ENCODE measurements at regions not wholly inside any gene's neighbourhood (a gene's known extent, or its start where the extent isn't known, plus 50 kb on each side); places are given as distances from the start of the nearest gene placed in this dataset.

DNA sequence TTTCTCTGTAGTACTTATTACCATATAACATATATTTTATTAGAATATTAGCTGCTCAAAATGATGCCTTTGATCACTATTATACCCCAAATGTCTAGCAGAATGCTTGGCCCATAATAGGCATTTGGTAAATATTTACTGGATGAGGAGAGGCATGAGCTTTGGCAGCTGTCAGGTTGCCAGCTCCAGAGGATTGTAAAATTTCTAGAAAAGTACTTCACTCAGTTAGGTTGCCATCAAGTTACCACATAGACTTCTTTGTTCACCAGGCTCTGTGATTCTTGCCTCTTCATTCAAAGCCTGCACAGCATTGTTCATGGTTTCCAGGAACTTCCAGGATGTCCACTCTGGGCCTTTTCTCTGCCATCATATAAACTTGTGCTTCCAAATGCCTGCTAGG lies 582.8 kb downstream of the PDCD6IP start:
- DNase-seq (ENCODE audit: low spot score), result no peak

DNA sequence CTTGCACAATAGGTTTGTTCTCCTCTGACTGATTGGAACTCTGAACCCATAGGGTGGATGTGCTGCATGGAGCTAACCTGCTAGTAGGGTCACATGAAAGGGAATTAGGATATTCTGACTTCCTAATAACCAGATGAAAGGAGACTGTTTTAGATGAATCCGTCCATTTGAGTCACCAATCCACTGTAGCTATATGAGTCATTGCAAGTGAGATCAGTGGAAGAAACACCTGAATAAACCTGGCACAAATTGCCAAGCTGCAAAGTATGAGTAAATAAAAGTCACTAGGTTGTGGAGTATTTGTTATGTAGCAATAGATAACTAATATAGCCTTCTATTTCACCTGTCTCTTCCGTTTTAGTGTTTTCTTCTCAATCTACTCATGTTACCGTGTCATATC lies 584.4 kb downstream of the PDCD6IP start:
- no peak for DNase-seq (ENCODE audit: low spot score)

DNA sequence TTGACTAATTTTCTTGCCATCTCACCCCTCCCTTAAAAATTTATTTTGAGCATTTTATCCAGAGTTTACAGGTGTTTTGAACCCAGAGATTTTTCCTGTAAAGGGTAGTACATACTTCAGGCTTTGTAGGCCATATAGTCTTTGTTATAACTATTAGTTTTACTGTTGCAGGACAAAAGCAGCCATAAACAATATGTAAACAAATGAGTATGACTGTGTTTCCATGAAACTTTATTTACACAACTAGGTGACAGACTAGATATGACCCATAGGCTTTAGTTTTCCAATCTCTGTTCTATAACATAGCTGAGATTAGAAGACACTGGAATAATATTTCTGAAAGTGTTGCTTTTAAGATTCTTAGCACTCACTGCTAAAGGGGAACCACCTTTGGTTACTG lies 587.9 kb downstream of the PDCD6IP start:
- DNase-seq (ENCODE audit: low spot score), result no peak

DNA sequence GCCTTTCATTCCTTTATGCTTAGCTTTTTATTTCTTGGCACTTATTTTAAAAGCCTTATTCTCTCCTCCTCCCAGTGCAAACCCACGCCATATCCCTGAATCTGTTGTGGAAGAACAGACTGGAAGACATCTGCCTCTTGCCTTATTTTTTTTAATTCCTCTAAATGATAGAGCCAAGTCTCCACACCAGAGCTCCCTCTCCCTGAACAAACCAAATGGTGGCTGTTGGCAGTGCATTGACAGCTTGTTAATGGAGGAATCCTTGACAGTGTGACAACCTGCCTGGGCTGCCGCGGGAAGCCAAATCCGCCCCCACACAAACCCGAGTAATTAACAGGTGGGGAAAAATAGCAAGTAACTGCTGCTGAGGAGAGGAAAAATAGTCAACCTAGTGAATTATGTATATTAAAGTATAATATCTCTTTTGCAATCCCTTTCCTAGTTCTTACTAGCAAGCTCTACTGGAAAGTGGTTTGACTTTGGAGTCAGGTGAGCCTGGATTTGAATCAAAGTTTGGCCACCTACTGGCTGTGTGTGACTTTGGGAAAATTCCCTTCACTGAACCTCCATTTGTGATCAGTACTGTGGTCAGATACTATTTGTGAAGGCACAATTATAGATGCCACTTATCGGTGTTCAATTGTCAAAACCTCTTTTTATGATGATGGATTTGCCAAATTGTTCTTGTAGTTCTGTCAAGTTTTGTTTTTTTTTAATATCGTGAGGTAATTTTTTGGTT lies 589.6 kb downstream of the PDCD6IP start:
- peak; percentile 37 for DNase-seq (ENCODE audit: low spot score)

DNA sequence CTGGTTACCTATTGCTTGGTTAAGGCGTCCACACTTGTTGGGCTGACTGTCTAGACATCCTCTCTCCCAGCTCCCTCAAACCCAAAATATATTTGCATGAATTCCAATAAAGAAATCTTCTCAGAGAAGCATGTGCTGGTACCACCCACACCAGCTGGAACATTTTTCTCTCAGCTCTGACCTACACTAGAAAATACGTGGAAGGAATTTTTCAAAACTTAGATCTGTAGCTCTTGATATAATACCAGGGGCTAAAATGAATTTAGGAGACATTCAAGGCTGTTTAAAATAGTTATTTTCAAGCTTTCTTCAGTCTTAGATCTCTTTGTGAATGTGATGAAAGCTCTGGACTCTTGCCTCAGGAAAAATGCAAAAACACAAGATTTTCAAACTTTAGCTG lies 590.4 kb downstream of the PDCD6IP start:
- no peak for DNase-seq (ENCODE audit: low spot score)

DNA sequence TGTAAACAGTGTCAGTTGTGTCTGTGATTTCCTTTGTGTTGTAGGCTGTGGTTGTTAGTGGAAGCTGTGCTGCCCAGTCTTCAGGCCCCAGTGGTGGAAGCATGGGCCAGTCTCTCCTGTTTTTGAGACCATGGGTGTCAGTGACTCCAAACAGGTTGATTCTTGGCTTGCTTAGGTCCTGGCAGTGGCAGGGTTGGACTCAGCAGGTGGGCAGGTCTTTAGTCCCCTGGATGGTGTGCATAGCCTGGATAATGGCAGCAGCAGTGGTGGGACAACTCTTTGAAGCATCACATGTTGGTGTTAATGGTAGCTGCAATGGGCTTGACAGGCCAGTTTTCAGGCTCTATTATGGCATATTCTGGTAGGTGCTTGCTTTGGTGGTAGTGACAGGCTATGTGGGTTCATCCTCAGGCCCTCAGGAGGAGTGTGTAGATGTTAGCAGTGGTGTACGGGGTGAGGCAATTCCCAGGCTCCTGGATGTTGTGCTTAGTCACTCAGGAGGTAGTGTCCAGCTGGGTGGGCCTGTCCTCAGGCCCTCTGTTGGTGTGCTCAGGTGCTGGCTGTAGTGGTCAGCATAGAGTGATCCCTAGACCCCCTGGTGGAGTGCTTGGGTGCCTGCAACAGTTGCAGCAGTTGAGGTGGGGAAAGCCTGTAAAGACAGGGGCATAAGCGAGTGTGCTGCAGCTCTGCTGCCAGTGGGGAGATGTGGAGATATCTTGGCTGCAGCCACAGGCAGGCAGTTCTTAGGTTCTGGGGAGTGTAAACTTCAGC lies 596.7 kb downstream of the PDCD6IP start:
- DNase-seq (ENCODE audit: low spot score), result no peak

DNA sequence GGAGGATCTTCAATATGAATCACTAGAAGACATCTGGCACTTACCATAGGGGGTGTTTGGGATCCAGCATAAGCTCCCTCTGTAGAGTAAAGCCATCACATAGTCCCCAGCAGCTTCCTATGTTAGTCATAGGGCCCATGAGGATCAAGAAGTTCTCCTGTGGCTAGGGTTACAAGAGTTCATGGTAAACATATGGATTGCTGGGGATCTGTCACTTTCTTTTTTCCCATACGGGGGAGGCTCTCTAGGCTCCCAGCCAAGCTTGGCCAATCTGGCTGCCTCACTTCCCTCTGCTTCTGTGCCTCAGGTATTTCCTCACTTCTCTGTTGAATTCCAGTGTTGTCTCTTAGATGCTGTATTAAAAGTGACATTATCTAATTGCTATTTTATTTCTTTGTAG lies 597.9 kb downstream of the PDCD6IP start:
- DNase-seq (ENCODE audit: low spot score), result no peak

DNA sequence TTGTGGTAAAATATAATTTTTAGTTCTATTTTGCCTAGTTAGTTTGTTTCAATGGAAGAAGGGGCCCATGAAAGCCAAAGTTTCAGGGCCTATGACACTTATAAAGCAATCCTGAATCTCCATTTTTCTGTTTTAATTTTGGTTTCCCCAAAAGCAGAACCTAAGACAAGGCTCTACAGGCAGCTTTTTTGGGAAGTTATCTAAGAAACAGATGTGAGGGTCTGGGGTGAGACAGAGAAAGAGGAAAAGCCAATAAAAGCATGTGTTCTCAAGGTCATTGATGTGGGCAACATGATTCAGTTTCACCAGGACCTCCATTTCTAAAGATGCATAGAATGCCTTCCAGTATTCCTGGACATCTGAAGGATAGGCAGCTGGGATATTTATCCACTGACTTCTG lies 598.5 kb downstream of the PDCD6IP start:
- DNase-seq (ENCODE audit: low spot score), result no peak

DNA sequence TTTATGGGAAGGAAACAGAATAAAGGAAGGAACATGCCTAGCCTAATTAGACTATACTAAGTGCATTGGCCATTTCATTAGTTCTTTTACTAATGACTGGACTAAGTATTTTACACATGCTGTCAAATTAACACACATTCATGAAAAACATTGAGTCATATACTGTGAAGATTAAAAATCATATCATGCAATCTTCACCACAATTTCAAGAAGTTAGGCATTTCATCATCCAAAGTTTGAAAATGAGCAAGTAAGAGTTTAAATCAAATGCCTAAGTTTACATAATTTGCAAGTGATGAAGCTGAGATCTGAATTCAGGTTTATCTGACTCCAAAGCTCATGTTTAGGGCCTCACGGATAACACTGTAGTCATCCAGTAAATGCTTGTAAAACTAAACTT lies 601.0 kb downstream of the PDCD6IP start:
- DNase-seq (ENCODE audit: low spot score), result no peak

DNA sequence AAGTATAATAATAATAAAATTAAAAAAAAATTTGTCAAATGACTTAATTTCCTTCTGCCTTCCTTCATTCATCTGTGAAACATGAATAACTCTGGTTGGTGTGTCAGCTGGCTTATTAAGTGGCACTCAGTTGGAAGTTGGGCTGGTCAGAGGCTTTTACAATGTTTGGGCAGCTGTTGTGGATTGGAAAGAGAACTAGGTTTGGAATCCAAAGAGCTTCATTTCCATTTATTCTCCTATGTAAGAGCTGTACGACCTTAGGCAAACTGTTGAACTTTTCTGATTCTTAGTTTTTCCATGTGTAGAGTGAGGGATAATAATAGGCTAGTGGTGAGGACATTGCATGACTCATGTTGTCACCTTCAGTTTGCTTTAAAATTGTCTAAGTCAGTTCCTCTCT lies 606.7 kb downstream of the PDCD6IP start:
- no peak for DNase-seq (ENCODE audit: low spot score)

DNA sequence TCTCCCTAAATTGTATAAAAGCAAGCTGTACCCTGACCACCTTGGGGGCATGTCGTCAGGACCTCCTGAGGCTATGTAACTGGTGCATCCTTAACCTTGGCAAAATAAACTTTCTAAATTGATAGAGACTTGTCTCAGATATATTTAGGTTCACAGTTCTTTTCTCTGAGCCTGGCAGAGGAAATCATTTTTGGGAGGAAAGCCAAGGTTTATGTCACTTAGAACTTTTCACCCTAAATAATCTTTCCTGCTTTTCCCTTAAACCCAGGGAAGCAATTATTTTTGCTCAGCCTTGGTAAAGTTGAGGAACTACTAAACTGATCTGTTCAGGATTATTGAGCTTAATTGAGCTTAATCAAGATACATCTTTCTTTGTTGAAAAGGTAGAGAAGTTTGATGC lies 608.9 kb downstream of the PDCD6IP start:
- no peak for DNase-seq (ENCODE audit: low spot score)

DNA sequence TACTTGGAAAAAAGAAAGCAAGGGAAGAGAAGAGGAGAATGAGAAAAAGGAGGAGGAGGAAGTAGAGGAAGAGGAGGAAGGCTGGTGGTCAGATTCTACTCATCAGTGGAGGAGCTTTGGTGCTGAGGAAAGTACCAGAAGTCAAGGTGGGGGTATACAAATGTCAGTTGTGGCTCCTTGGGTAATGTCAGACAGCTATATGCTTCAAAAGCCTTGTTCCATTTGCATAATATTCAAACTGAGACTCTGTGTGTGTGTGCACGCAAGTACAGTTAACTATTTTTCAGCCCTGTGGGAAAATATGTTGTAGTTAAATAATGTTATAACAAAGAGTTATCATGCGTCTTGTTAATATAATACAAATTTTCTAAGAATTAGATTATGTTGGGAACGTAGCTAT lies 609.7 kb downstream of the PDCD6IP start:
- no peak for DNase-seq (ENCODE audit: low spot score)

DNA sequence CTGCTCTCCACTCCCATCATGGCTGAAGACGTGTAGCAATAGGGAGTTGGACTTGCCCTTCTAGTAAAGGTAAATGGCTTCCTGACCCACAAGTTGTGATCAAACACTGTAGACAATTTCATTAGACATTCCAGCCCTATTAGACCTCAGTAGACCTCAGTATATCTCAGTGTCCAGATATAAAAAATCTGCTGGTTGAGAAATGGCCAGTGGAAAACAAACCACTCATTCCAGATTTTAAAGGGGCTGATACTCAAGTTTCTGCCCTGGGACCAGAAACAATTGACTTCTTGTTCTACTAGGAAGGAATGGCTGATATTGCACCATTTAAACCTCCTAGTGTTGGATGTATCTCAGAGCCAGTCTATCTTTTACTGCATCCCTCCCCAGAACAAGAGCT lies 613.2 kb downstream of the PDCD6IP start:
- no peak for DNase-seq (ENCODE audit: low spot score)

DNA sequence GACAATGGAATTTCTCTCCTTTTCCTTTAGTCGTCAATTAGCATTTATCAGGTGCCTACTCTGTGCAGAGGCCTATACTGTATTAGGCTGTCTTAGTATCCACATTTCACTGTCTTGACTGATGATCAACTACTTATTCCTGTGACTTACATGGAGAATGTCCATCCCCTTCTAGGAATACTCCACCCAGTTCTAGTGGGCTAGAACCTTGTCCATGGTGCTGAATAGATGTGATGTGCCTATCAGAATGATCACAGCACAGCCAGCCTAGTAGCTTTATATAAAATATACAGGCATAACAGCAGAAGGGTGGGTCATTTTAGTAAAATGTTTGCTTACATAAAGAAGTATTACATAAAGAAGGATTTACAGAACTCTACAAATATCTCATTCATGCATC lies 621.4 kb downstream of the PDCD6IP start:
- DNase-seq (ENCODE audit: low spot score), result no peak

DNA sequence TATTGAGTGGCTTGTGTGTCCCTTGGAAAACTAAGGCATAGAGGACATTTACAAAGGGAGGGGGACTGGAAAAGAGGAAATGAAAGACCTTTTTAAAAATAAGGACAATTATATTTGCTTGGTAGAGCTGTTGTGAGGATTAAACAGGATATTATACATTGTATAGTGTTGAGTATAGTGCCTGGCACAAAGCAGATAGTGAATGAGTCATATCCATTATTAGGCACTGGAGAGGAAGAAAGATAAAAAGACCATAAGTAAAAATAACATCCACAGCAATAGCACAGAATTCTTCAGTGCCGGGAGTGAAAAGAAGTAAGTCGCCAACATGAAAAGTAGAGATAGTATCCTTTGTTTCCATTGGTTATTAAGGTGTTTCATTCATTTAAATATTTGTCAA lies 623.3 kb downstream of the PDCD6IP start:
- DNase-seq (ENCODE audit: low spot score), result no peak

DNA sequence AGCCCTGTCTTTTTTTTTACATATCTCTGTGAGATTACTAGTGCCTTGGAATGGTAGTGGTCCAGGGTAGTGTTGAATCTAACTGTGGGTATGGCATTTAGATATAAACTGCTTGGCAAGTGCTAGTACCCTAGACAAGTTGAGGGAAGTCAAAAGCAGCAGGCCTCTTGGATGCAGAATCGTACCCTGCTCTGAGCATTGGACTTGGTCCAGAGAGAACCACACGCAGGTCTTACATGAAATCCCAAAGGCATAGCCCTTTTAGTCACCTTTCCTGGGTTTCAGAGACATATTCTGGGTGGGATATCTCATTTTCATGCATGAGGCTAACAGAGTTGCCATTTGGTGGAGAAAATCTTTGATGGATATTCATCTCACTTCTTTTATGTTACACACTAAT lies 641.4 kb downstream of the PDCD6IP start:
- no peak for DNase-seq (ENCODE audit: low spot score)

DNA sequence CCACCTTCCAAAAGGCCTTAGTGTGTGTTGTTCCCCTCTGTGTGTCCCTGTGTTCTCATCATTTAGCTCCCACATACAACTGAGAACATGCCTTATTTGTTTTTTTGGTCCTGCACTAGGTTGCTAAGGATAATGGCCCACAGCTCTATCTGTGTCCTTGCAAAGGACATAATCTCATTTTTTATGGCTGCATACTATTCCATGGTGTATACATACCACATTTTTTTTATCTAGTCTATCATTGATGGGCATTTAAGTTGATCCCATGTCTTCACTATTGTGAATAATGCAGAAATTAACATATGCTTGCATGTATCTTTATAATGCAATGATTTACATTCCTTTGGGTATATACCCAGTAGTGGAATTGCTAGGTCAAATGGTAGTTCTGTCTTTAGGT lies 645.7 kb downstream of the PDCD6IP start:
- DNase-seq (ENCODE audit: low spot score), result no peak

DNA sequence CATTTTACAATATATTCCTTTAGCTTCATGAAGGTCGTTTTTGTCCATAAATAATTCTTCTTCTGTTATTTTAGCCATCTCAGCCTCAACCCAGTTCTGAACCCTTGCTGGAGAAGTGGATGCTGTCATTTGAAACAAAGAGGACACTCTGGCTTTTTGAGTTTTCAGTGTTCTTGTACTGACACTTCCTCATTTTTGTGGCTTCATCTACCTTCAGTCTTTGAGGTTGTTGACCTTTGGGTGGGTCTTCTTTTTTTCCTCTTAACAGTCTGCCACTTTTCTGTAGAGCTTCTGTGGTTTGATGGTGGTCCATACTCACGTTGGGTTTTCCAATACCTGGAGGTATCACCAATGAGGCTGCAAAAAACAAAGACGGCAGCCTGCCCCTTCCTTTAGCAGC lies 650.9 kb downstream of the PDCD6IP start:
- no peak for DNase-seq (ENCODE audit: low spot score)

DNA sequence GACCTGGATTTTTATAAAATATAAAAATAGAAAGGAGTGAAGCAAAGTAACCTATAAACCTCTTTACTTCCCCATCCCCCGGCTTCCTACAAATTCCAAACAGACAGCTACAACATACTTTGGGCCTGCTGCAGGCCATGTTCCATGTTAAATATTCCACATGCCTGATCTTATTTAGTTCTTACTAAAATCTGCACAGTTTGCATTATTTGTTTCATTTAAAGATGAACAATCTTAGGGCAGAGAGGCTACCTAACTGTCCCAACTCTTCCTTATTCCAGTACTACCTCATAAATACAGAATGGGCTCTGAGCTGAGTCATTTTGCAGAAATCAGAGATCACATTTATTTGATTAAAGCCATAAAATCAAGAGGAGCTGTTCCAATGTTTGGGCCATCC lies 665.0 kb downstream of the PDCD6IP start:
- DNase-seq (ENCODE audit: low spot score), result no peak

DNA sequence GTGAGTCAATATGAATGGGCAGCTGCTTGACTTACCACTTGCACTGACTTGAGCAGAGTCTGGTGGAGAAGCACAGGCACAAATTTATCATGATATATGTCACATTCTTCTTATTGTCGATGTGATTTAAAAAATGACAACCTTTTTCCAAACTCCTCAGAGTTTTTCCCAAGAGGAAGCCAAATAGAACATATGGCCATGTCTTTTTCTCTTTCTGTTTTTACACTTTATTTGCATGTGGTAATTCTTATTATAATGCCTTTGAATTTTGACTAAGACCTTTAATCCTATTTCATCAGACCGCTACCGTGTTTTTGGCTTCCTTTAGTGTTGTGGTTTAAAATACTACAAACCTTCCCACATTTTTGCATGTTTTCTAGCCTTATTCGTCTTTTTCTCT lies 666.2 kb downstream of the PDCD6IP start:
- DNase-seq (ENCODE audit: low spot score), result no peak

DNA sequence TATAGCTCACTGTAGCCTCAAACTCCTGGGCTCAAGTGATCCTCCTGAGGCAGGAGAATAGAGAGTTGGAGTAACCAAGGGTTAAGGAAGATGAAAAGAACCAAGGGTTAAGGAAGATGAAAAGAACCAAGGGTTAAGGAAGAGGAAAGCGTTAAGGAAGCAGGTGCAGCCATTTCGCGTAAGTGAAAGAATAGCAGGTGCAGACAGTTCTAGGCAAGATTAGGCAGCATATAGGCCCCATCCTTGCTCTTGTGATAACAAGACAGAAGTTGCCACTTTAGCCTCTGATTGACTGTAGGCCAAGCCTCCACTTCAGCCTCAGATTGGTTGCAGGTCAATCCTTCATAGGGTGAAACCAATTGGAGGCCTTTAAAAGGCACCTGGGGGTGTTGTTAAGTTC lies 677.4 kb downstream of the PDCD6IP start:
- no peak for DNase-seq (ENCODE audit: low spot score)

DNA sequence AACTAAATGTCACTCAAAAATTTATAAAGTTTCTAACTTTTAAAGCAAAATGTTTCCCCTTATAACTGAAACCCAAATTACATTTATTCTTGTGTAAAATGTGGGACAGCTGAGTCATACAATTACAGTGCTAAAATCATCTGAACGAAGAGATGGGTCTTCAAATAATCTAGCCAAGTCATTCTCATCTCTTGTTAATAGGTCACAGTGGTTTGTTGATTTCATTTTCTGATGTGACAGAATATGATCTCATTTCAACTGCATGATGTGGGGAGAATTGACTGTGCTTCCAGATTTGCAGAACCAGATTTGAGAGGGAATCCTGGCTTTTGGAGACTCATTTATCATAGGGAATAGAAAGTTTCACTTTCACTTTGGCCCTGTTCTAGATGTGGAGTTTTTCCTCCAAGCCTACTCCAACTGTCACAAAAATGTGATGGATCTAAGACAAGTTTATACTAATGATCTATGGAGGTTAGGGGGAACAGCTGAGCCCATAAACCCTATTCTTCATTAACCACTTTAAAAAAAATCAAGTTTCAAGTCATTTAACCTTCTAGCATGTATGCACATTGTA lies 685.0 kb downstream of the PDCD6IP start:
- DNase-seq (ENCODE audit: low spot score), result no peak

DNA sequence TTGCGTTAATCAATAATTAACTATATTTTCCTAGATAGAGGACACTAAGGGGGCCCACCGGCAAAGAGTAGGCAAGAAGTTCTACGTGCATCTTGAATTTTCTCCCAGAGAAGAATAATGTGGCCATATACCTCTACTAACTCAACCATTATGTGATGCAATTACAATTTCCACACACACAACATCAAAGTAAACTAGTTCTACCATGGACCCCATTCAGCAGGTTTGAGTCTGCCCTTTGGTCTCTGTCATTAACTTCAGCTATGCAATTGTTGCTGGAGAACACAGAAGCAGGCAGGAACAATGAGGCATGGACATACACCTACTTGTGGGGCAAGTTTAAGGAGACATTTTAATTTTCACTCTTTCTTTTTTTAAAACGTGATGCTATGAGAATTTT lies 705.9 kb downstream of the PDCD6IP start:
- no peak for DNase-seq (ENCODE audit: low spot score)

DNA sequence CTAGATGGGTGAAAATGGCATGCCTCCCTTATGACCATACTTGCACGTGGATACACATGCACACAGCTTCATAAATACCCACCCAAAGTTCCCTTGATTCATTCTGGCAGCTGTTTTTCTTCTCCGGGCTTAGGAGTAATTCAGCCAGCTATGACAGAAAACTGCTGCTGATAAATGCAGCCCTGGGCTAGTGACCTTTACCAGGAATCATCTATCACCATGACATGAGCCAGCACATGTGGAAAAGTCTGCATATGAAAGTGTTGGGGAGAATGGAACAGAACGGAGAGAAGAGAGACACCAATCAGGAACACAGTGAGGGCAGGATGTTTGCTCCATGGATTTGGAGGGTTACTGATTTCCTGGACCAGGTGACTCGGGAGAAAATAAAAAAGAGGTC lies 706.3 kb downstream of the PDCD6IP start:
- DNase-seq (ENCODE audit: low spot score), result no peak
